ENCODE measurements at regions not wholly inside any gene's neighbourhood (a gene's known extent, or its start where the extent isn't known, plus 50 kb on each side); places are given as distances from the start of the nearest gene placed in this dataset.

GRCh38 chr4:19683426-19683825, 568.3 kb upstream of the SLIT2 start:
- Mint-ChIP-seq H3K27ac (no peak overlapping the region), H3K9me3 (peaks cover 0 to 2% (median 0%) of the 10 kb centered on the region in 7 donors)
- WGBS (ENCODE audit: insufficient coverage), result 94% methylated on average over 2 of the region's 4 CpGs

GRCh38 chr4:19677211-19677610, 574.5 kb upstream of the SLIT2 start:
- DNase-seq, result no peak
- TF ChIP-seq CTCF (IDR thresholded peaks at IDR 0.05), result no peak
- H3K9me3 ChIP-seq (replicated peaks in 1 of 2; ENCODE audit: control insufficient read depth in 1 of 2, insufficient read depth in 1 of 2, low read length in 2 of 2), result no peaks in the 10 kb centered on the region
- H3K36me3 Mint-ChIP-seq, result no peaks in the 10 kb centered on the region
- H2AFZ ChIP-seq (ENCODE audit: insufficient read depth, low read depth, low read length, poor library complexity, severe bottlenecking), result no peak overlapping the region
- H3K79me2 ChIP-seq (ENCODE audit: insufficient read depth, low read length), result no peaks in the 10 kb centered on the region
- H3K4me3 Mint-ChIP-seq, result no peak overlapping the region
- intact Hi-C loops (cut with micrococcal nuclease), result no loop called here
- H3K9me3 Mint-ChIP-seq, result peaks cover 0 to 4% (median 2%) of the 10 kb centered on the region in 7 donors
- no peak overlapping the region for H3K27ac ChIP-seq (ENCODE audit: low read depth in 1 of 2, low read length in 2 of 2)
- H3K27ac Mint-ChIP-seq, result no peak overlapping the region
- H3K4me3 ChIP-seq (replicated peaks in 1 of 3; ENCODE audit: low read depth in 2 of 3, low read length in 3 of 3), result no peak overlapping the region
- H3K27me3 Mint-ChIP-seq (ENCODE audit: low read depth in 3 of 3), result no peaks in the 10 kb centered on the region
- H3K4me1 ChIP-seq (ENCODE audit: control insufficient read depth in 1 of 2, insufficient read depth in 2 of 2, low read length in 2 of 2), result no peaks in the 10 kb centered on the region
- no peak overlapping the region for H3K9ac ChIP-seq (ENCODE audit: insufficient read depth, low read length, poor library complexity, severe bottlenecking)
- no peaks in the 10 kb centered on the region for H3K4me1 Mint-ChIP-seq
- H3K4me2 ChIP-seq (replicated peaks; ENCODE audit: extremely low read depth, low read length, poor library complexity, severe bottlenecking), result no peak overlapping the region
- no peaks in the 10 kb centered on the region for H3K36me3 ChIP-seq (replicated peaks in 1 of 2; ENCODE audit: control insufficient read depth in 1 of 2, insufficient read depth in 2 of 2, low read length in 2 of 2)
- no peaks in the 10 kb centered on the region for H4K20me1 ChIP-seq (ENCODE audit: insufficient read depth, low read length)
- H3K27me3 ChIP-seq (ENCODE audit: control insufficient read depth in 2 of 2, insufficient read depth in 2 of 2, low read length in 2 of 2), result no peaks in the 10 kb centered on the region

More at GRCh38 chr4:19683426-19683825, 568.3 kb upstream of the SLIT2 start:
- Histone ChIP-seq H3K27me3 (ENCODE audit: control insufficient read depth in 2 of 2, insufficient read depth in 2 of 2, low read length in 2 of 2) (no peaks in the 10 kb centered on the region), H4K20me1 (ENCODE audit: insufficient read depth, low read length) (no peaks in the 10 kb centered on the region), H3K36me3 (replicated peaks in 1 of 2; ENCODE audit: control insufficient read depth in 1 of 2, insufficient read depth in 2 of 2, low read length in 2 of 2) (no peaks in the 10 kb centered on the region), H3K4me3 (replicated peaks in 1 of 3; ENCODE audit: low read depth in 2 of 3, low read length in 3 of 3) (no peak overlapping the region), H3K9me3 (replicated peaks in 1 of 2; ENCODE audit: control insufficient read depth in 1 of 2, insufficient read depth in 1 of 2, low read length in 2 of 2) (no peaks in the 10 kb centered on the region), H3K27ac (ENCODE audit: low read depth in 1 of 2, low read length in 2 of 2) (no peak overlapping the region), H3K9ac (ENCODE audit: insufficient read depth, low read length, poor library complexity, severe bottlenecking) (no peak overlapping the region), H3K4me2 (replicated peaks; ENCODE audit: extremely low read depth, low read length, poor library complexity, severe bottlenecking) (no peak overlapping the region), H3K4me1 (ENCODE audit: control insufficient read depth in 1 of 2, insufficient read depth in 2 of 2, low read length in 2 of 2) (no peaks in the 10 kb centered on the region), H3K79me2 (ENCODE audit: insufficient read depth, low read length) (no peaks in the 10 kb centered on the region), H2AFZ (ENCODE audit: insufficient read depth, low read depth, low read length, poor library complexity, severe bottlenecking) (no peak overlapping the region)
- Mint-ChIP-seq H3K4me1 (no peaks in the 10 kb centered on the region), H3K4me3 (no peak overlapping the region), H3K36me3 (no peaks in the 10 kb centered on the region), H3K27me3 (ENCODE audit: low read depth in 3 of 3) (no peaks in the 10 kb centered on the region)
- intact Hi-C loops (cut with micrococcal nuclease), result no loop called here
- no peak for TF ChIP-seq CTCF (IDR thresholded peaks at IDR 0.05)
- no peak for DNase-seq
